Peyer's patch (tissue), 4 donors: ENCODE measurements at regions not wholly inside any gene's neighbourhood (a gene's known extent, or its start where the extent isn't known, plus 50 kb on each side); places are given as distances from the start of the nearest gene placed in this dataset.

Source experiments
- CTCF ChIP-seq, 6 experiments: fragments of 450-650 bp in 4 of 6; fragments of 200-600 bp in 2 of 6; sonication (generic) in 1 of 6; IDR thresholded peaks; one replicate each; pipeline ENCODE4 v1.5.1; 2017 to 2019; ENCODE audit warnings: antibody characterized with exemption in 6 of 6, mild to moderate bottlenecking in 3 of 6, moderate library complexity in 1 of 6
- POLR2A ChIP-seq, 2 donors: fragments of 450-650 bp; IDR thresholded peaks; one replicate each; pipeline ENCODE4 v1.5.1; 2017; ENCODE audit warnings: antibody characterized with exemption in 2 of 2, mild to moderate bottlenecking in 2 of 2, moderate library complexity in 2 of 2

DNA sequence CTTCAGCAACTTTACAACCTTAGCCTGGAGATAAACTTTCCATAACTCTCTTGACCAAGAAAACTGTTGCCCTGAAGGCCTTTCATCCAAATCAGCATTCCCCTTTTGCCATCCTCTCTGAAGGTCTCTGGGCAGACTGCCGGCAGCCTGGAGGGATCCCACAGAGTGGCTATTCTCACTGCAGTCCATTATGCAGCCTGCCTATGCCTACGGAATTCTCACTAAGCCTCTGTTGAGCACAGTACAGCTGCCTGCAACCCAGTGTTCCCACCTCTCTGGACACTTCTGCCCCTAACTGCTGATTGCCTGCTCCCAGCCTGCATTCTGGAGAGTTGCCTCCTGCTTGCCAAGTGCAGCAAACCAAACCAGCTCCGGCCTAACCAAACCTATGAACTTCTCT lies 548.9 kb upstream of the STEAP1 start:
- no peak for TF ChIP-seq CTCF (IDR thresholded peaks at IDR 0.05)
- no peak for TF ChIP-seq POLR2A (IDR thresholded peaks at IDR 0.05)
